Mammary epithelial cell (primary cell): ENCODE measurements at regions not wholly inside any gene's neighbourhood (a gene's known extent, or its start where the extent isn't known, plus 50 kb on each side); places are given as distances from the start of the nearest gene placed in this dataset.

Experiments
- EZH2 ChIP-seq: IDR thresholded peaks from 2 replicates; pipeline ENCODE4 v1.6.1; 2012; ENCODE audit warnings: low read length, inconsistent platforms, borderline replicate concordance
- TF ChIP-seq, protein P1 (sequence below), 2 donors: IDR thresholded peaks in 1 of 2; conservative IDR thresholded peaks in 1 of 2; 2 replicates each; pipeline ENCODE4 v1.5.1; 2011 to 2012; ENCODE audit warnings: inconsistent platforms in 2 of 2, low read length in 2 of 2, mild to moderate bottlenecking in 2 of 2, control low read depth in 1 of 2, low read depth in 1 of 2; ENCODE audit not compliant: insufficient read depth in 1 of 2; ENCODE audit errors: extremely low read depth in 1 of 2

DNA sequence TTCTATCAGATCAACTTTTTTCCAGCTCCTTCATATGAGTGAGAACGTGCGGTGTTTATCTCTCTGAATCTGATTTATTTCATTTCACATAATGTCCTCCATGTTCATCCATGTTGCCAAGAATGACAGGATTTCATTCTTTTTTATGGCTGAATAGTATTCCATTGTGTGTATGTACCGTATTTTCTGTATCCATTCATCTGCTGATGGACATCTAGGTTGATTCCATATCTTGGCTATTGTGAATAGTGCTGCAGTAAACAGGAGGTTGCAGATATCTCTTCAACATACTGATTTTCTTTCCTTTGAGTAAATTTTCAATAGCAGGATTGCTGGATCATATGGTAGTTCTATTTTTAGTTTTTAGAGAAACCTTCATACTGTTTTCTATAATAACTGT is 388.5 kb downstream of the DCDC2C start:
- TF ChIP-seq, protein P1, sequence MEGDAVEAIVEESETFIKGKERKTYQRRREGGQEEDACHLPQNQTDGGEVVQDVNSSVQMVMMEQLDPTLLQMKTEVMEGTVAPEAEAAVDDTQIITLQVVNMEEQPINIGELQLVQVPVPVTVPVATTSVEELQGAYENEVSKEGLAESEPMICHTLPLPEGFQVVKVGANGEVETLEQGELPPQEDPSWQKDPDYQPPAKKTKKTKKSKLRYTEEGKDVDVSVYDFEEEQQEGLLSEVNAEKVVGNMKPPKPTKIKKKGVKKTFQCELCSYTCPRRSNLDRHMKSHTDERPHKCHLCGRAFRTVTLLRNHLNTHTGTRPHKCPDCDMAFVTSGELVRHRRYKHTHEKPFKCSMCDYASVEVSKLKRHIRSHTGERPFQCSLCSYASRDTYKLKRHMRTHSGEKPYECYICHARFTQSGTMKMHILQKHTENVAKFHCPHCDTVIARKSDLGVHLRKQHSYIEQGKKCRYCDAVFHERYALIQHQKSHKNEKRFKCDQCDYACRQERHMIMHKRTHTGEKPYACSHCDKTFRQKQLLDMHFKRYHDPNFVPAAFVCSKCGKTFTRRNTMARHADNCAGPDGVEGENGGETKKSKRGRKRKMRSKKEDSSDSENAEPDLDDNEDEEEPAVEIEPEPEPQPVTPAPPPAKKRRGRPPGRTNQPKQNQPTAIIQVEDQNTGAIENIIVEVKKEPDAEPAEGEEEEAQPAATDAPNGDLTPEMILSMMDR (conservative IDR thresholded peaks at IDR 0.05 in 1 of 2, IDR thresholded peaks at IDR 0.05 in 1 of 2; ENCODE audit: extremely low read depth in 1 of 2, insufficient read depth in 1 of 2, low read depth in 1 of 2, low read length in 2 of 2), result no peak
- TF ChIP-seq EZH2, result no peak
